HG03442 (cell line): ENCODE measurements at regions not wholly inside any gene's neighbourhood (a gene's known extent, or its start where the extent isn't known, plus 50 kb on each side); places are given as distances from the start of the nearest gene placed in this dataset.

ENCODE experiments used
- ATAC-seq: cut with Tn5 transposase; IDR thresholded peaks from one replicate; pipeline ENCODE4 v1.9.1; 2021; ENCODE audit warnings: mild to moderate bottlenecking, moderate library complexity; ENCODE audit not compliant: unreplicated experiment

- no peak for ATAC-seq
Observed at GRCh38 chr2:183283209-183283608, 159.0 kb downstream of the NUP35 start.

GRCh38 chr2:183284606-183285005 is 160.4 kb downstream of the NUP35 start:
- ATAC-seq, result no peak

- no peak for ATAC-seq
Observed at GRCh38 chr2:183291436-183291835, 167.2 kb downstream of the NUP35 start.

GRCh38 chr2:183292028-183292427 is 167.8 kb downstream of the NUP35 start:
- ATAC-seq, result no peak

- ATAC-seq, result no peak
Observed at GRCh38 chr2:183339311-183339710, 215.1 kb downstream of the NUP35 start.

- no peak for ATAC-seq
Observed at GRCh38 chr2:183341057-183341456, 216.8 kb downstream of the NUP35 start.

- no peak for ATAC-seq
Observed at GRCh38 chr2:183347969-183348368, 223.7 kb downstream of the NUP35 start.

GRCh38 chr2:183348492-183348891 is 224.2 kb downstream of the NUP35 start:
- ATAC-seq, result peak; percentile 80

GRCh38 chr2:183349091-183349490 is 224.8 kb downstream of the NUP35 start:
- ATAC-seq, result no peak

GRCh38 chr2:183359867-183360266 is 235.6 kb downstream of the NUP35 start:
- ATAC-seq, result no peak

GRCh38 chr2:183371545-183371944 is 247.3 kb downstream of the NUP35 start:
- no peak for ATAC-seq

- ATAC-seq, result no peak
Observed at GRCh38 chr2:183375821-183376220, 251.6 kb downstream of the NUP35 start.

- ATAC-seq, result peak; percentile 54
Observed at GRCh38 chr2:183383854-183384253, 259.6 kb downstream of the NUP35 start.

- no peak for ATAC-seq
Observed at GRCh38 chr2:183389546-183390080, 265.4 kb downstream of the NUP35 start.

GRCh38 chr2:183390109-183390508 is 265.9 kb downstream of the NUP35 start:
- ATAC-seq, result no peak

GRCh38 chr2:183404392-183404791 is 280.1 kb downstream of the NUP35 start:
- no peak for ATAC-seq

- ATAC-seq, result no peak
Observed at GRCh38 chr2:183408562-183408961, 284.3 kb downstream of the NUP35 start.

- ATAC-seq, result no peak
Observed at GRCh38 chr2:183409662-183410061, 285.4 kb downstream of the NUP35 start.

GRCh38 chr2:183416753-183417152 is 292.5 kb downstream of the NUP35 start:
- ATAC-seq, result no peak

GRCh38 chr2:183426825-183427224 is 302.6 kb downstream of the NUP35 start:
- no peak for ATAC-seq

GRCh38 chr2:183427558-183427957 is 303.3 kb downstream of the NUP35 start:
- no peak for ATAC-seq

GRCh38 chr2:183428881-183429280 is 304.6 kb downstream of the NUP35 start:
- ATAC-seq, result no peak

GRCh38 chr2:183438541-183438940 is 314.3 kb downstream of the NUP35 start:
- no peak for ATAC-seq
